H1 (cell line): ENCODE measurements at regions not wholly inside any gene's neighbourhood (a gene's known extent, or its start where the extent isn't known, plus 50 kb on each side); places are given as distances from the start of the nearest gene placed in this dataset.

ENCODE experiments used
- CTCF ChIA-PET: fragments of 300-600 bp; sonication (Branson Sonifier 250); formaldehyde crosslinking; loops from one replicate; lab custom pipeline; 2021; ENCODE audit not compliant: partially characterized antibody; lab: Charles Lee
- POLR2A ChIA-PET: fragments of 300-600 bp; sonication (Branson Sonifier 250); formaldehyde crosslinking; loops from one replicate; lab custom pipeline; 2021; ENCODE audit warnings: inconsistent platforms; ENCODE audit not compliant: partially characterized antibody; lab: Charles Lee
- DNase-seq, 2 experiments: peaks; one replicate each; pipeline versions ENCODE4 v3.0.0 to v3.0.0-alpha.2; 2010 to 2022; ENCODE audit warnings: low spot score in 2 of 2, low read depth in 1 of 2, mixed read lengths in 1 of 2
- FAIRE-seq: peaks from 2 replicates; lab custom pipeline; 2011; peaks lifted over from hg19 to GRCh38; lab: Jason Lieb, UNC
- H2AFZ ChIP-seq: 2 replicates; pipeline ENCODE4 v1.8.1; 2012; ENCODE audit warnings: low read length, inconsistent platforms
- H2AK5ac ChIP-seq: 2 replicates; pipeline ENCODE4 v1.6.1; 2013; ENCODE audit warnings: low read depth, low read length
- H2BK120ac ChIP-seq: replicated peaks from 2 replicates; pipeline ENCODE3; 2013; ENCODE audit warnings: low read depth, low read length, inconsistent platforms
- H2BK12ac ChIP-seq: 2 replicates; pipeline ENCODE4 v1.6.1; 2013; ENCODE audit warnings: low read depth, low read length
- H2BK15ac ChIP-seq: 2 replicates; pipeline ENCODE4 v1.6.1; 2013; ENCODE audit warnings: low read length
- H2BK20ac ChIP-seq: 2 replicates; pipeline ENCODE4 v1.6.1; 2013; ENCODE audit warnings: low read length
- H2BK5ac ChIP-seq: 2 replicates; pipeline ENCODE4 v1.6.1; 2013; ENCODE audit warnings: low read depth, low read length
- H3K14ac ChIP-seq: 2 replicates; pipeline ENCODE4 v1.6.1; 2013; ENCODE audit warnings: inconsistent platforms; ENCODE audit not compliant: insufficient read length
- H3K18ac ChIP-seq: 2 replicates; pipeline ENCODE4 v1.6.1; 2013; ENCODE audit warnings: low read length; ENCODE audit errors: extremely low read depth
- H3K23ac ChIP-seq: 2 replicates; pipeline ENCODE4 v1.6.1; 2013; ENCODE audit warnings: inconsistent platforms; ENCODE audit not compliant: insufficient read length
- H3K23me2 ChIP-seq: 2 replicates; pipeline ENCODE4 v1.6.1; 2013; ENCODE audit warnings: low read depth, low read length
- H3K27ac ChIP-seq: 2 replicates; pipeline ENCODE4 v1.6.1; 2011; ENCODE audit warnings: low read depth, low read length, inconsistent platforms
- H3K27me3 ChIP-seq, 4 experiments: replicated peaks in 1 of 4; 1 replicate in 1 of 4; 2 replicates in 3 of 4; pipeline versions ENCODE4 v1.6.1 to v1.8.1; 2011 to 2013; ENCODE audit warnings: low read length in 3 of 4, mild to moderate bottlenecking in 3 of 4, inconsistent platforms in 2 of 4, mixed read lengths in 2 of 4, moderate library complexity in 1 of 4; ENCODE audit not compliant: control insufficient read depth in 3 of 4, insufficient read depth in 3 of 4; ENCODE audit errors: extremely low read depth in 1 of 4
- H3K36me3 ChIP-seq, 4 experiments: 2 replicates each; pipeline versions ENCODE4 v1.6.1 to v1.8.1; 2011 to 2013; ENCODE audit warnings: mild to moderate bottlenecking in 4 of 4, low read length in 3 of 4, moderate library complexity in 2 of 4, control low read depth in 1 of 4, inconsistent platforms in 1 of 4; ENCODE audit not compliant: insufficient read depth in 4 of 4, control insufficient read depth in 2 of 4
- H3K4ac ChIP-seq: replicated peaks from 2 replicates; pipeline ENCODE3; 2013; ENCODE audit warnings: low read length, low read depth, mixed read lengths, inconsistent platforms; ENCODE audit not compliant: insufficient read length
- H3K4me1 ChIP-seq, 4 experiments: replicated peaks in 1 of 4; 1 replicate in 1 of 4; 2 replicates in 3 of 4; pipeline versions ENCODE4 v1.6.1 to v1.8.1; 2011 to 2013; ENCODE audit warnings: low read length in 3 of 4, inconsistent platforms in 2 of 4, mixed read lengths in 1 of 4; ENCODE audit not compliant: insufficient read depth in 4 of 4, control insufficient read depth in 3 of 4
- H3K4me2 ChIP-seq, 2 experiments: 2 replicates each; pipeline versions ENCODE4 v1.6.1 to v1.8.1; 2011 to 2013; ENCODE audit warnings: low read depth in 2 of 2, low read length in 2 of 2, control low read depth in 1 of 2, inconsistent platforms in 1 of 2, mild to moderate bottlenecking in 1 of 2; ENCODE audit not compliant: insufficient read depth in 1 of 2
- H3K4me3 ChIP-seq, 4 experiments: fragments of 200-600, 300-600 bp in 1 of 4; sonication (generic), shearing (Covaris generic), sonication (Bioruptor Twin) in 1 of 4; 2 replicates each; pipeline versions ENCODE4 v1.5.1 to v1.8.1; 2011 to 2016; ENCODE audit warnings: low read length in 4 of 4, low read depth in 3 of 4, control low read depth in 2 of 4, inconsistent platforms in 2 of 4, mild to moderate bottlenecking in 2 of 4, mixed read lengths in 1 of 4, moderate library complexity in 1 of 4; ENCODE audit not compliant: insufficient read depth in 2 of 4; ENCODE audit errors: extremely low read depth in 1 of 4
- H3K56ac ChIP-seq: replicated peaks from 2 replicates; pipeline ENCODE3; 2013; ENCODE audit warnings: low read depth, mild to moderate bottlenecking, mixed read lengths, low read length, inconsistent platforms; ENCODE audit not compliant: insufficient read length
- H3K79me1 ChIP-seq: 2 replicates; pipeline ENCODE4 v1.6.1; 2013; ENCODE audit warnings: low read depth, low read length, control low read depth
- H3K79me2 ChIP-seq, 2 experiments: 2 replicates each; pipeline versions ENCODE4 v1.6.1 to v1.8.1; 2012 to 2013; ENCODE audit warnings: low read length in 2 of 2, mild to moderate bottlenecking in 2 of 2, inconsistent platforms in 1 of 2; ENCODE audit not compliant: insufficient read depth in 2 of 2, control insufficient read depth in 1 of 2
- H3K9ac ChIP-seq, 4 experiments: replicated peaks in 1 of 4; 1 replicate in 1 of 4; 2 replicates in 3 of 4; pipeline versions ENCODE4 v1.6.1 to v1.8.1; 2011 to 2013; ENCODE audit warnings: low read depth in 3 of 4, low read length in 3 of 4, control low read depth in 2 of 4, mild to moderate bottlenecking in 2 of 4, moderate library complexity in 2 of 4, inconsistent platforms in 1 of 4; ENCODE audit errors: extremely low read depth in 1 of 4
- H3K9me3 ChIP-seq, 2 experiments: 2 replicates each; pipeline versions ENCODE4 v1.6.1 to v1.8.1; 2012 to 2013; ENCODE audit warnings: mild to moderate bottlenecking in 2 of 2, moderate library complexity in 2 of 2, control low read depth in 1 of 2, inconsistent platforms in 1 of 2, low read depth in 1 of 2, low read length in 1 of 2, mixed read lengths in 1 of 2; ENCODE audit not compliant: insufficient read depth in 2 of 2
- H4K20me1 ChIP-seq, 2 experiments: replicated peaks in 1 of 2; 2 replicates each; pipeline versions ENCODE3 to v1.8.1; 2011 to 2013; ENCODE audit warnings: inconsistent platforms in 2 of 2, low read length in 2 of 2, mild to moderate bottlenecking in 1 of 2; ENCODE audit not compliant: insufficient read depth in 2 of 2, control insufficient read depth in 1 of 2
- H4K5ac ChIP-seq: 2 replicates; pipeline ENCODE4 v1.6.1; 2013; ENCODE audit warnings: low read length, low read depth, mixed read lengths, inconsistent platforms; ENCODE audit not compliant: insufficient read length
- H4K8ac ChIP-seq: 2 replicates; pipeline ENCODE4 v1.8.0; 2013; ENCODE audit warnings: mild to moderate bottlenecking, moderate library complexity, low read length, inconsistent platforms; ENCODE audit not compliant: insufficient read depth; ENCODE audit errors: extremely low read depth
- H4K91ac ChIP-seq: replicated peaks from 2 replicates; pipeline ENCODE3; 2013; ENCODE audit warnings: low read length, mixed read lengths, inconsistent platforms; ENCODE audit not compliant: insufficient read length
- GTF2F1 ChIP-seq: IDR thresholded peaks from 2 replicates; pipeline ENCODE4 v1.6.1; 2012; ENCODE audit warnings: low read depth, low read length, improper control_type of control experiment, borderline replicate concordance
- JUN ChIP-seq: IDR thresholded peaks from 2 replicates; pipeline ENCODE4 v1.6.1; 2011; ENCODE audit warnings: low read depth, mild to moderate bottlenecking, improper control_type of control experiment, low read length
- JUND ChIP-seq: IDR thresholded peaks from 2 replicates; pipeline ENCODE4 v1.6.1; 2011; ENCODE audit warnings: mild to moderate bottlenecking, improper control_type of control experiment, low read length
- MAFK ChIP-seq: IDR thresholded peaks from 2 replicates; pipeline ENCODE4 v1.6.1; 2012; ENCODE audit warnings: low read depth, mild to moderate bottlenecking, improper control_type of control experiment, low read length
- RAD21 ChIP-seq, 2 experiments: IDR thresholded peaks in 1 of 2; conservative IDR thresholded peaks in 1 of 2; 2 replicates each; pipeline ENCODE4 v1.6.1; 2011; ENCODE audit warnings: low read depth in 2 of 2, low read length in 2 of 2, improper control_type of control experiment in 1 of 2, inconsistent platforms in 1 of 2, mild to moderate bottlenecking in 1 of 2, moderate library complexity in 1 of 2
- RNF2 ChIP-seq: fragments of 200-900, 300-1000 bp; sonication (generic); IDR thresholded peaks from 2 replicates; pipeline ENCODE4 v1.7.1; 2016; ENCODE audit warnings: borderline replicate concordance, low read depth, mild to moderate bottlenecking, antibody characterized with exemption, low read length; ENCODE audit not compliant: poor library complexity, severe bottlenecking; ENCODE audit errors: missing control alignments
- WGBS, 2 experiments: shearing (Covaris generic) in 1 of 2; methylation state at CpG; one replicate each; pipeline versions ENCODE4 v1.1.6 to v1.1.7; 2013 to 2015; ENCODE audit warnings: low lambda C conversion rate in 2 of 2, mixed read lengths in 2 of 2, inconsistent platforms in 1 of 2, low coverage in 1 of 2, missing lambda C conversion rate in 1 of 2; ENCODE audit not compliant: insufficient replicate concordance in 2 of 2, insufficient coverage in 1 of 2, insufficient read length in 1 of 2; ENCODE audit errors: extremely low coverage in 1 of 2, missing lambda C conversion rate in 1 of 2; 5-methylcytosine and 5-hydroxymethylcytosine counted together
- TF ChIP-seq, protein P1 (sequence below): IDR thresholded peaks from 2 replicates; pipeline ENCODE4 v1.6.1; 2012; ENCODE audit warnings: inconsistent platforms
- TF ChIP-seq, protein P2 (sequence below): IDR thresholded peaks from 2 replicates; pipeline ENCODE4 v1.6.1; 2012; ENCODE audit warnings: inconsistent platforms

DNA sequence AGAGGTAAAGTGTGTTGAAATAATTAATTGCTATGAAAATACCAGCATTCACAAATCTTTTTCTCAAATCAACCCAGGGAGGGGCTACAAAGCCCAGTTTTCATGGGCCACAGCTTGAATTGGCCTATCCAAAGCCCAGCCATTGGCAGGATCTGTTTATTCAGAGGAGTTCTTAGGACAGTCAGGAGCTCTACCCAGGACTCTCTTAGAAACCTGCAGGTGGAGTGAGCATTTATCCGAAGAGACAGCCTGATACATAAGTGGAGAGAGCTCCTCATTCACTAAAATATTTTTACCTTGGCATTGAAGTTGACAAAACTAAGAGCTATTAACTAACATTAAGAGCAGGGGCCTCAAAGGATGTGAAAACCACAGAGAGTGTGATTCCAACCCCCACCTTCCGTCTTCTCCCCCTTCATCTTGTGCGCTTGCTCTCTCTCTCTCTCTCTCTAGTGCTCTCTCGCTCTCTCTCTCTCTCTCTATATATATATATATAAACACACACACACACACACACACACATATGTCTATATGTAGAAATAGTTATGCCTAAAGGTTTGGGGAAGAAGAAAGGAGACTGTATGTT lies 315.5 kb downstream of the SNAPC1 start:
- Histone ChIP-seq H3K9ac (no peak overlapping the region), H4K20me1 (no peaks in the 10 kb centered on the region), H2BK20ac (no peak overlapping the region), H4K8ac (no peak overlapping the region), H4K91ac (no peak overlapping the region), H2BK120ac (no peak overlapping the region), H3K4me1 (no peaks in the 10 kb centered on the region), H2BK15ac (no peak overlapping the region), H3K18ac (no peak overlapping the region), H3K4me2 (no peak overlapping the region), H2BK12ac (no peak overlapping the region), H3K4ac (no peak overlapping the region), H3K9me3 (no peaks in the 10 kb centered on the region), H3K23me2 (no peaks in the 10 kb centered on the region), H2AK5ac (no peak overlapping the region), H2AFZ (no peak overlapping the region), H3K27me3 (no peaks in the 10 kb centered on the region), H3K14ac (no peak overlapping the region), H4K5ac (no peak overlapping the region), H3K4me3 (no peak overlapping the region), H3K27ac (no peak overlapping the region), H3K79me1 (no peaks in the 10 kb centered on the region), H3K36me3 (no peaks in the 10 kb centered on the region), H3K23ac (no peak overlapping the region), H3K79me2 (no peaks in the 10 kb centered on the region), H3K56ac (no peak overlapping the region), H2BK5ac (no peak overlapping the region)
- FAIRE-seq (no peak), DNase-seq (no peak)
- WGBS, 2 experiments: 89% methylated on average over 2 of the region's 4 CpGs; no CpG with 5 or more reads in 1 of the 2 experiments
- ChIA-PET CTCF (interaction anchor here (0.9 to 1.5 kb wide), 5 partner anchors 8 to 150 kb away, joined by 3 to 4 read pairs (median 4); no protein-coding TSS in a partner anchor), POLR2A (no interaction called here)
- TF ChIP-seq, protein P1, sequence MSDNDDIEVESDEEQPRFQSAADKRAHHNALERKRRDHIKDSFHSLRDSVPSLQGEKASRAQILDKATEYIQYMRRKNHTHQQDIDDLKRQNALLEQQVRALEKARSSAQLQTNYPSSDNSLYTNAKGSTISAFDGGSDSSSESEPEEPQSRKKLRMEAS: no peak
- no peak for TF ChIP-seq MAFK
- TF ChIP-seq RAD21 (IDR thresholded peaks at IDR 0.05 in 1 of 2, conservative IDR thresholded peaks at IDR 0.05 in 1 of 2; ENCODE audit: low read depth in 2 of 2, low read length in 2 of 2): no peak
- no peak for TF ChIP-seq RNF2
- TF ChIP-seq, protein P2, sequence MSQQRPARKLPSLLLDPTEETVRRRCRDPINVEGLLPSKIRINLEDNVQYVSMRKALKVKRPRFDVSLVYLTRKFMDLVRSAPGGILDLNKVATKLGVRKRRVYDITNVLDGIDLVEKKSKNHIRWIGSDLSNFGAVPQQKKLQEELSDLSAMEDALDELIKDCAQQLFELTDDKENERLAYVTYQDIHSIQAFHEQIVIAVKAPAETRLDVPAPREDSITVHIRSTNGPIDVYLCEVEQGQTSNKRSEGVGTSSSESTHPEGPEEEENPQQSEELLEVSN: no peak
- TF ChIP-seq JUN: no peak
- TF ChIP-seq JUND: no peak
- TF ChIP-seq GTF2F1: no peak
